ENCODE measurements at regions not wholly inside any gene's neighbourhood (a gene's known extent, or its start where the extent isn't known, plus 50 kb on each side); places are given as distances from the start of the nearest gene placed in this dataset.
A peak's percentile ranks its signal among the peaks of the same experiment; 100 is the strongest.
"Not testable (repeated sequence)": the region's sequence is repeated elsewhere in the genome, so short reads cannot be mapped to it uniquely, and the experiment has no call there.

GRCh38 chr7:96770758-96771157, 61.1 kb upstream of the SEM1 start:
- no peak for DNase-seq

GRCh38 chr7:96772139-96772694, 62.6 kb upstream of the SEM1 start:
- no peak for DNase-seq

GRCh38 chr7:96773483-96773882, 63.8 kb upstream of the SEM1 start:
- no peak for DNase-seq

GRCh38 chr7:96774358-96774757, 64.7 kb upstream of the SEM1 start:
- no peak for DNase-seq

- no peak for DNase-seq
These were observed 65.4 kb upstream of the SEM1 start for GRCh38 chr7:96775046-96775445.

- DNase-seq = no peak
These were observed 68.6 kb upstream of the SEM1 start for GRCh38 chr7:96778263-96778662.

- no peak for DNase-seq
These were observed 72.3 kb upstream of the SEM1 start for GRCh38 chr7:96781919-96782318.

- DNase-seq = not testable (repeated sequence)
These were observed 73.1 kb upstream of the SEM1 start for GRCh38 chr7:96782686-96783298.

- DNase-seq = no peak
These were observed 75.0 kb upstream of the SEM1 start for GRCh38 chr7:96784597-96784996.

GRCh38 chr7:96786261-96786997, 76.8 kb upstream of the SEM1 start:
- peak; percentile 20 for DNase-seq

- no peak for DNase-seq
These were observed 77.4 kb upstream of the SEM1 start for GRCh38 chr7:96786998-96787395.

GRCh38 chr7:96789914-96790313, 80.3 kb upstream of the SEM1 start:
- no peak for DNase-seq

GRCh38 chr7:96792115-96792514, 82.5 kb upstream of the SEM1 start:
- no peak for DNase-seq

GRCh38 chr7:96794063-96794462, 84.4 kb upstream of the SEM1 start:
- DNase-seq = no peak

- no peak for DNase-seq
These were observed 90.5 kb upstream of the SEM1 start for GRCh38 chr7:96800122-96800521.

GRCh38 chr7:96800824-96801223, 91.2 kb upstream of the SEM1 start:
- DNase-seq = no peak

- no peak for DNase-seq
These were observed 109.6 kb upstream of the SEM1 start for GRCh38 chr7:96819111-96819700.

GRCh38 chr7:96821131-96821530, 111.5 kb upstream of the SEM1 start:
- DNase-seq = not testable (repeated sequence)

- DNase-seq = no peak
These were observed 113.2 kb upstream of the SEM1 start for GRCh38 chr7:96822824-96823223.

GRCh38 chr7:96823274-96823673, 113.6 kb upstream of the SEM1 start:
- DNase-seq = no peak

GRCh38 chr7:96824686-96825085, 115.0 kb upstream of the SEM1 start:
- DNase-seq = no peak

GRCh38 chr7:96825285-96825684, 115.6 kb upstream of the SEM1 start:
- DNase-seq = no peak

- DNase-seq = no peak
These were observed 116.4 kb upstream of the SEM1 start for GRCh38 chr7:96826089-96826488.

- no peak for DNase-seq
These were observed 118.1 kb upstream of the SEM1 start for GRCh38 chr7:96827701-96828100.
